Smooth muscle cell (in vitro differentiated cells): ENCODE measurements at regions not wholly inside any gene's neighbourhood (a gene's known extent, or its start where the extent isn't known, plus 50 kb on each side); places are given as distances from the start of the nearest gene placed in this dataset.

Experiments
- DNase-seq: peaks from one replicate; lab custom pipeline; 2025; ENCODE audit not compliant: unreplicated experiment; lab: John Stamatoyannopoulos, UW
- H2AFZ ChIP-seq: fragments of 200-600 bp; sonication (generic); 2 replicates; pipeline ENCODE4 v1.6.0; 2016; ENCODE audit warnings: antibody characterized with exemption, low read depth, mild to moderate bottlenecking
- H3F3A ChIP-seq: fragments of 200-600 bp; sonication (generic); 2 replicates; pipeline ENCODE4 v1.6.0; 2017; ENCODE audit warnings: antibody characterized with exemption, low read depth
- H3K27ac ChIP-seq: fragments of 200-600 bp; sonication (generic); 2 replicates; pipeline ENCODE4 v1.5.1; 2016; ENCODE audit warnings: low read depth, mild to moderate bottlenecking
- H3K27me3 ChIP-seq: fragments of 200-600 bp; sonication (generic); 2 replicates; pipeline ENCODE4 v1.6.1; 2016; ENCODE audit warnings: low read depth, mild to moderate bottlenecking
- H3K36me3 ChIP-seq: fragments of 200-600 bp; sonication (generic); 2 replicates; pipeline ENCODE4 v1.5.1; 2016; ENCODE audit warnings: low read depth
- H3K4me1 ChIP-seq: fragments of 200-600 bp; sonication (generic); 2 replicates; pipeline ENCODE4 v1.5.1; 2016; ENCODE audit warnings: low read depth
- H3K4me2 ChIP-seq: fragments of 200-600 bp; sonication (generic); 2 replicates; pipeline ENCODE4 v1.6.0; 2016; ENCODE audit warnings: mild to moderate bottlenecking
- H3K4me3 ChIP-seq: fragments of 200-600 bp; sonication (generic); 2 replicates; pipeline ENCODE4 v1.5.1; 2016; ENCODE audit warnings: mild to moderate bottlenecking
- H3K79me2 ChIP-seq: fragments of 200-600 bp; sonication (generic); 2 replicates; pipeline ENCODE4 v1.6.0; 2016; ENCODE audit warnings: low read depth, mild to moderate bottlenecking
- H3K9ac ChIP-seq: fragments of 200-600 bp; sonication (generic); 2 replicates; pipeline ENCODE4 v1.6.0; 2016; ENCODE audit warnings: low read depth
- H3K9me3 ChIP-seq: fragments of 200-600 bp; sonication (generic); replicated peaks from 2 replicates; pipeline ENCODE4 v1.5.1; 2016; ENCODE audit warnings: low read depth
- H4K20me1 ChIP-seq: fragments of 200-600 bp; sonication (generic); 2 replicates; pipeline ENCODE4 v1.6.0; 2016; ENCODE audit warnings: low read depth
- CTCF ChIP-seq: fragments of 200-600 bp; sonication (generic); IDR thresholded peaks from 2 replicates; pipeline ENCODE4 v1.5.1; 2017; ENCODE audit warnings: borderline replicate concordance, mild to moderate bottlenecking, antibody characterized with exemption; ENCODE audit not compliant: insufficient read depth, poor library complexity, severe bottlenecking
- WGBS: methylation state at CpG from one replicate; pipeline ENCODE4 v1.1.7; 2016; ENCODE audit warnings: low lambda C conversion rate; 5-methylcytosine and 5-hydroxymethylcytosine counted together

- Histone ChIP-seq H3K9me3 (no peaks in the 10 kb centered on the region), H3K79me2 (no peaks in the 10 kb centered on the region), H3F3A (no peaks in the 10 kb centered on the region), H3K9ac (no peak overlapping the region), H3K4me2 (peak overlapping the region; percentile 83), H3K27me3 (peaks cover 50% of the 10 kb centered on the region), H3K27ac (no peak overlapping the region), H4K20me1 (no peaks in the 10 kb centered on the region), H3K4me1 (no peaks in the 10 kb centered on the region), H3K36me3 (no peaks in the 10 kb centered on the region), H3K4me3 (peak overlapping the region; percentile 55), H2AFZ (peak overlapping the region; percentile 27)
- no peak for DNase-seq
- 44% methylated on average over 53 of the region's 58 CpGs for WGBS
- TF ChIP-seq CTCF = no peak
These were observed 325.5 kb upstream of the F9 start for GRCh38 chrX:139204898-139205667.

- H3K4me3 ChIP-seq = peak overlapping the region; percentile 55
- 43% methylated on average over 20 of the region's 20 CpGs for WGBS
- no peaks in the 10 kb centered on the region for H3K79me2 ChIP-seq
- no peak for TF ChIP-seq CTCF
- H3K9me3 ChIP-seq = no peaks in the 10 kb centered on the region
- no peak overlapping the region for H3K27ac ChIP-seq
- DNase-seq = no peak
- peak overlapping the region; percentile 83 for H3K4me2 ChIP-seq
- H3K9ac ChIP-seq = no peak overlapping the region
- H3K4me1 ChIP-seq = no peaks in the 10 kb centered on the region
- H4K20me1 ChIP-seq = no peaks in the 10 kb centered on the region
- H2AFZ ChIP-seq = peak overlapping the region; percentile 27
- H3K27me3 ChIP-seq = peaks cover 50% of the 10 kb centered on the region
- H3F3A ChIP-seq = no peaks in the 10 kb centered on the region
- H3K36me3 ChIP-seq = no peaks in the 10 kb centered on the region
These were observed 326.0 kb upstream of the F9 start for GRCh38 chrX:139204571-139204897.

- Histone ChIP-seq H3K9ac (no peak overlapping the region), H3K4me2 (peak overlapping the region; percentile 83), H4K20me1 (no peaks in the 10 kb centered on the region), H3K4me1 (no peaks in the 10 kb centered on the region), H3F3A (no peaks in the 10 kb centered on the region), H3K9me3 (no peaks in the 10 kb centered on the region), H3K36me3 (no peaks in the 10 kb centered on the region), H3K27ac (no peak overlapping the region), H3K79me2 (no peaks in the 10 kb centered on the region), H3K4me3 (peak overlapping the region; percentile 55), H2AFZ (no peak overlapping the region), H3K27me3 (peaks cover 50% of the 10 kb centered on the region)
- no peak for DNase-seq
- TF ChIP-seq CTCF = no peak
- WGBS = 50% methylated on average over 82 of the region's 99 CpGs
These were observed 326.6 kb upstream of the F9 start for GRCh38 chrX:139203651-139204570.
